ENCODE measurements at regions not wholly inside any gene's neighbourhood (a gene's known extent, or its start where the extent isn't known, plus 50 kb on each side); places are given as distances from the start of the nearest gene placed in this dataset.

DNA sequence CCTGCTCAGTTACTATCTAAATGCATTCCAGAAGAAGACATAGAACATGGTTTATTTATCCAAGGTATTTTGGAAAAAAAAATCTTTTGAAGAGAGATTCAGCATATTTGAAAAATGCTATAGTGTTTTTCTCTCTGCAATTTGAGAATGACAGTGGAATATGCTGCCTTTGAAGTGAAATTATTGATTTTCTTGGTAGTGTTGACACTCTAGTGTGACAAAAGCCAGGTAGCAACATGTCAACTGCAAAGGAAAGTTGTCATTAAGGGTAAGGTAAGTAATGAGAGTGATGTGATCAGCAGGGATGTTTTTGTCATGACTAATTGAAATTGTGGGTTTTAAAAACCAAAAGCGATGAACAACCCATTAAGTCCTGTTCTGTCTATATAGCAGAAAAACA, 1387.1 kb upstream of the TMEFF2 start:
- TF ChIP-seq, protein P1, sequence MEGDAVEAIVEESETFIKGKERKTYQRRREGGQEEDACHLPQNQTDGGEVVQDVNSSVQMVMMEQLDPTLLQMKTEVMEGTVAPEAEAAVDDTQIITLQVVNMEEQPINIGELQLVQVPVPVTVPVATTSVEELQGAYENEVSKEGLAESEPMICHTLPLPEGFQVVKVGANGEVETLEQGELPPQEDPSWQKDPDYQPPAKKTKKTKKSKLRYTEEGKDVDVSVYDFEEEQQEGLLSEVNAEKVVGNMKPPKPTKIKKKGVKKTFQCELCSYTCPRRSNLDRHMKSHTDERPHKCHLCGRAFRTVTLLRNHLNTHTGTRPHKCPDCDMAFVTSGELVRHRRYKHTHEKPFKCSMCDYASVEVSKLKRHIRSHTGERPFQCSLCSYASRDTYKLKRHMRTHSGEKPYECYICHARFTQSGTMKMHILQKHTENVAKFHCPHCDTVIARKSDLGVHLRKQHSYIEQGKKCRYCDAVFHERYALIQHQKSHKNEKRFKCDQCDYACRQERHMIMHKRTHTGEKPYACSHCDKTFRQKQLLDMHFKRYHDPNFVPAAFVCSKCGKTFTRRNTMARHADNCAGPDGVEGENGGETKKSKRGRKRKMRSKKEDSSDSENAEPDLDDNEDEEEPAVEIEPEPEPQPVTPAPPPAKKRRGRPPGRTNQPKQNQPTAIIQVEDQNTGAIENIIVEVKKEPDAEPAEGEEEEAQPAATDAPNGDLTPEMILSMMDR (tag by site-specific recombination; IDR thresholded peaks at IDR 0.05), result no peak
- TF ChIP-seq ZBTB8A (tag by site-specific recombination; IDR thresholded peaks at IDR 0.05) (no peak), TRIM28 (IDR thresholded peaks at IDR 0.05; ENCODE audit: borderline replicate concordance, low read length) (no peak), ZNF221 (tag by site-specific recombination; IDR thresholded peaks at IDR 0.05; ENCODE audit: borderline replicate concordance) (no peak), ZNF274 (IDR thresholded peaks at IDR 0.05; ENCODE audit: low read length) (no peak), ZNF274 (tag by site-specific recombination; IDR thresholded peaks at IDR 0.05; ENCODE audit: borderline replicate concordance) (no peak), ZBTB1 (tag by site-specific recombination; IDR thresholded peaks at IDR 0.05) (no peak)
- TF ChIP-seq, protein P2, sequence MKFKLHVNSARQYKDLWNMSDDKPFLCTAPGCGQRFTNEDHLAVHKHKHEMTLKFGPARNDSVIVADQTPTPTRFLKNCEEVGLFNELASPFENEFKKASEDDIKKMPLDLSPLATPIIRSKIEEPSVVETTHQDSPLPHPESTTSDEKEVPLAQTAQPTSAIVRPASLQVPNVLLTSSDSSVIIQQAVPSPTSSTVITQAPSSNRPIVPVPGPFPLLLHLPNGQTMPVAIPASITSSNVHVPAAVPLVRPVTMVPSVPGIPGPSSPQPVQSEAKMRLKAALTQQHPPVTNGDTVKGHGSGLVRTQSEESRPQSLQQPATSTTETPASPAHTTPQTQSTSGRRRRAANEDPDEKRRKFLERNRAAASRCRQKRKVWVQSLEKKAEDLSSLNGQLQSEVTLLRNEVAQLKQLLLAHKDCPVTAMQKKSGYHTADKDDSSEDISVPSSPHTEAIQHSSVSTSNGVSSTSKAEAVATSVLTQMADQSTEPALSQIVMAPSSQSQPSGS (tag by site-specific recombination; IDR thresholded peaks at IDR 0.05; ENCODE audit: low read depth), result no peak
